ENCODE measurements at regions not wholly inside any gene's neighbourhood (a gene's known extent, or its start where the extent isn't known, plus 50 kb on each side); places are given as distances from the start of the nearest gene placed in this dataset.

DNA sequence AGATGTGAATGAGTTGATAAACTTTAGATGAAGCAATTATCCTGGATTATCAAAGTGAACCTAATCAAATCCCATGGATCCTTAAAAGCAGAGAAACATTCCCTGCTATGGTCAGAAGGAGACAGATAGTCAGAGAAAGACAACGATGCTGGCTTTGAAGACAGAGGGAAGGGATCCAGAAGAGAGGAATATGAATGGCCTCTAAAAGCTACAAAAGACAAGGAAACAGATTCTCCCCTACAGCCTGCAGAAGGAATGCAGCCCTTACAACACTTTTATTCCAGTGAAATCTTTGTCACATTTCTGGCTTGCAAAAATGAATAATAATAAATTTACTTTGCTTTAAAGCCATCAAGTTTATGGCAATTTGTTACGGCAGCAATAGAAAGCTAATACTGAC is 1164.2 kb downstream of the PCDH17 start:
- no peaks in the 10 kb centered on the region for H3K36me3 ChIP-seq
- H3K27me3 ChIP-seq = no peaks in the 10 kb centered on the region
- H3K9me3 ChIP-seq = no peaks in the 10 kb centered on the region; the same call in 1 of the 2 replicates
- H3K4me1 ChIP-seq = peaks cover 3% of the 10 kb centered on the region; the same call in 1 of the 2 replicates
- H3K4me3 ChIP-seq (ENCODE audit: low read depth, low read length) = no peak overlapping the region
- DNase-seq = no peak
- TF ChIP-seq, protein P1, sequence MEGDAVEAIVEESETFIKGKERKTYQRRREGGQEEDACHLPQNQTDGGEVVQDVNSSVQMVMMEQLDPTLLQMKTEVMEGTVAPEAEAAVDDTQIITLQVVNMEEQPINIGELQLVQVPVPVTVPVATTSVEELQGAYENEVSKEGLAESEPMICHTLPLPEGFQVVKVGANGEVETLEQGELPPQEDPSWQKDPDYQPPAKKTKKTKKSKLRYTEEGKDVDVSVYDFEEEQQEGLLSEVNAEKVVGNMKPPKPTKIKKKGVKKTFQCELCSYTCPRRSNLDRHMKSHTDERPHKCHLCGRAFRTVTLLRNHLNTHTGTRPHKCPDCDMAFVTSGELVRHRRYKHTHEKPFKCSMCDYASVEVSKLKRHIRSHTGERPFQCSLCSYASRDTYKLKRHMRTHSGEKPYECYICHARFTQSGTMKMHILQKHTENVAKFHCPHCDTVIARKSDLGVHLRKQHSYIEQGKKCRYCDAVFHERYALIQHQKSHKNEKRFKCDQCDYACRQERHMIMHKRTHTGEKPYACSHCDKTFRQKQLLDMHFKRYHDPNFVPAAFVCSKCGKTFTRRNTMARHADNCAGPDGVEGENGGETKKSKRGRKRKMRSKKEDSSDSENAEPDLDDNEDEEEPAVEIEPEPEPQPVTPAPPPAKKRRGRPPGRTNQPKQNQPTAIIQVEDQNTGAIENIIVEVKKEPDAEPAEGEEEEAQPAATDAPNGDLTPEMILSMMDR (IDR thresholded peaks at IDR 0.05; ENCODE audit: low read depth, low read length) = no peak

GRCh38 chr13:58804832-58805231 is 1173.3 kb downstream of the PCDH17 start:
- no peak for DNase-seq
- Histone ChIP-seq H3K4me1 (no peaks in the 10 kb centered on the region), H3K9me3 (no peaks in the 10 kb centered on the region), H3K4me3 (ENCODE audit: low read depth, low read length) (no peak overlapping the region), H3K36me3 (no peaks in the 10 kb centered on the region), H3K27me3 (no peaks in the 10 kb centered on the region)
- TF ChIP-seq, protein P1 (IDR thresholded peaks at IDR 0.05; ENCODE audit: low read depth, low read length) = no peak

DNA sequence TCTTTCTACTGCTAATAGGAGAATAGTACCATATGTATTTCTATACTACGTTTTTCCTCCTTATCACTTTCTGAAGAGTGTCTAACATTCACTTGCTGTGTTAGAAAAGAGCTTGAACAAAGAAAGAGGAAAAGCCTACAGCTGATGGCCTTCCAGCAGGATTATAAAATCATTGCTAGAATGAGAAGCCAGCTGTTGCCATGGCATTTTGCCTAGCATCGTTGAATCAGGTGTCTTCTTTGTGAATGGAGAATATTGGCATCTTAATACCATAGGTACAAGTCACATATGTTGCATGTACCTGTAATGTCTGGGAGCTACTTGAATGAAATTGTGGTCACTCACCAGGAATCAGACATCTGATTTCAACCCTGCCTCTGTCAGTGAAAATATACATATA is 1174.9 kb downstream of the PCDH17 start:
- Histone ChIP-seq H3K4me1 (no peaks in the 10 kb centered on the region), H3K4me3 (ENCODE audit: low read depth, low read length) (no peak overlapping the region)
- TF ChIP-seq, protein P1 (IDR thresholded peaks at IDR 0.05; ENCODE audit: low read depth, low read length) = no peak

GRCh38 chr13:58823701-58824100 is 1192.2 kb downstream of the PCDH17 start:
- no peaks in the 10 kb centered on the region for H3K27me3 ChIP-seq
- TF ChIP-seq, protein P1 (IDR thresholded peaks at IDR 0.05; ENCODE audit: low read depth, low read length) = no peak
- no peak for DNase-seq
- H3K4me1 ChIP-seq = no peaks in the 10 kb centered on the region
- no peaks in the 10 kb centered on the region for H3K9me3 ChIP-seq
- H3K36me3 ChIP-seq = no peaks in the 10 kb centered on the region
- no peak overlapping the region for H3K4me3 ChIP-seq (ENCODE audit: low read depth, low read length)

More for the DNA sequence above, 1174.9 kb downstream of the PCDH17 start:
- no peak for DNase-seq
- no peaks in the 10 kb centered on the region for H3K9me3 ChIP-seq
- no peaks in the 10 kb centered on the region for H3K36me3 ChIP-seq
- H3K27me3 ChIP-seq = no peaks in the 10 kb centered on the region

- H3K4me3 ChIP-seq (ENCODE audit: low read depth, low read length) = no peak overlapping the region
- no peaks in the 10 kb centered on the region for H3K9me3 ChIP-seq
- H3K36me3 ChIP-seq = no peaks in the 10 kb centered on the region
- no peaks in the 10 kb centered on the region for H3K27me3 ChIP-seq
- TF ChIP-seq, protein P1 (IDR thresholded peaks at IDR 0.05; ENCODE audit: low read depth, low read length) = no peak
- H3K4me1 ChIP-seq = no peaks in the 10 kb centered on the region
- no peak for DNase-seq
Observed at GRCh38 chr13:58827904-58828303, 1196.4 kb downstream of the PCDH17 start.

DNA sequence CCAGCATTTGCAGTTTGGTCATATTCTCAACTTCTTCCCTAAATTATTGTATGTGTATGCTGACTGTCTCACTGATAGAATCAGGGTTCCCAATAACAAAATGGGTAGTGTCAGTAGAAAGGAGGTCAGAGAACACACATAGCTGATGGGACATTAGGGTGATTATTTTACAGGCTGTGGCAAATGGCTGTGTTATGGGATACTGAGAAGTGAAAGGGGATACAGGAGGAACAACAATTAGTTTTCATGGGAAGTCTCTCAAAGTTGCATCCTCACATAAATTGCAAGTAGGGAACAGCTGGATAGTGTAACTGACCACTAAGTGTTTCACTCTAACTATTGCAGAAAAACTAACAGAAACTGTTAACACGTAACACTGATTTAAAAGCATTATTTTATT is 1199.3 kb downstream of the PCDH17 start:
- H3K4me3 ChIP-seq (ENCODE audit: low read depth, low read length) = no peak overlapping the region
- H3K4me1 ChIP-seq = no peaks in the 10 kb centered on the region
- no peaks in the 10 kb centered on the region for H3K36me3 ChIP-seq
- DNase-seq = no peak
- no peaks in the 10 kb centered on the region for H3K9me3 ChIP-seq
- TF ChIP-seq, protein P1 (IDR thresholded peaks at IDR 0.05; ENCODE audit: low read depth, low read length) = no peak
- no peaks in the 10 kb centered on the region for H3K27me3 ChIP-seq

Measured in BE2C (cell line).